HCT116 (cell line): ENCODE measurements at regions not wholly inside any gene's neighbourhood (a gene's known extent, or its start where the extent isn't known, plus 50 kb on each side); places are given as distances from the start of the nearest gene placed in this dataset.

Experiments used
- ATAC-seq: fragments of 200-7000 bp; cut with Tn5 transposase; 2 replicates; pipeline ENCODE4 v1.9.1; 2020; ENCODE audit warnings: mild to moderate bottlenecking, moderate library complexity
- BruUV-seq: library from RNA; stranded (reverse); fragments of 400-500 nt; replicated peaks from 2 replicates; lab custom pipeline; 2021; lab: Mats Ljungman, UMichigan
- CTCF ChIA-PET: fragments of 300-600 bp; sonication (Branson Sonifier 250); formaldehyde crosslinking; loops from one replicate; lab custom pipeline; 2021; ENCODE audit warnings: antibody characterized with exemption; lab: Charles Lee
- POLR2A ChIA-PET: fragments of 300-600, 350-600 bp; sonication (Branson Sonifier 250); formaldehyde crosslinking; loops from one replicate; lab custom pipeline; 2021; ENCODE audit warnings: antibody characterized with exemption; lab: Charles Lee
- RAD21 ChIA-PET, 2 experiments: fragments of 300-600 bp; sonication (Branson Sonifier 250); formaldehyde crosslinking; loops; one replicate each; lab custom pipeline; 2023; ENCODE audit warnings: low total read pairs in 2 of 2; ENCODE audit not compliant: uncharacterized antibody in 2 of 2, unreplicated experiment in 2 of 2, low non-redundant PET in 1 of 2; lab: Charles Lee
- DNase-seq: peaks from one replicate; pipeline ENCODE4 v3.0.0-alpha.2; 2010; ENCODE audit warnings: low read depth, low spot score
- H2AFZ ChIP-seq: fragments of 200-600 bp; shearing (Covaris generic), sonication (generic); 2 replicates; pipeline ENCODE4 v1.6.1; 2017; ENCODE audit warnings: low read depth, mixed run types, mixed read lengths, antibody characterized with exemption, low read length; ENCODE audit not compliant: poor library complexity, severe bottlenecking
- H3K27ac ChIP-seq: 2 replicates; pipeline ENCODE4 v1.5.1; 2012; ENCODE audit warnings: low read depth, low read length
- H3K27me3 ChIP-seq: fragments of 200-600 bp; sonication (generic); 2 replicates; pipeline ENCODE4 v1.6.1; 2016; ENCODE audit warnings: mixed run types, low read length, mixed read lengths; ENCODE audit not compliant: insufficient read depth
- H3K36me3 ChIP-seq, 2 experiments: fragments of 200-500 bp in 1 of 2; fragments of 200-600 bp in 1 of 2; sonication (Bioruptor generic) in 1 of 2; sonication (generic) in 1 of 2; 2 replicates each; pipeline versions ENCODE4 v1.5.1 to v1.6.1; 2014 to 2016; ENCODE audit warnings: low read length in 2 of 2, inconsistent platforms in 1 of 2, mixed read lengths in 1 of 2, mixed run types in 1 of 2; ENCODE audit not compliant: insufficient read depth in 2 of 2, control insufficient read depth in 1 of 2
- H3K4me1 ChIP-seq, 2 experiments: fragments of 200-600 bp in 1 of 2; sonication (generic) in 1 of 2; 2 replicates each; pipeline versions ENCODE4 v1.5.1 to v1.6.1; 2012 to 2017; ENCODE audit warnings: low read length in 2 of 2, inconsistent platforms in 1 of 2, mild to moderate bottlenecking in 1 of 2, mixed read lengths in 1 of 2, mixed run types in 1 of 2, moderate library complexity in 1 of 2; ENCODE audit not compliant: insufficient read depth in 2 of 2, control insufficient read depth in 1 of 2
- H3K4me2 ChIP-seq: fragments of 200-600 bp; sonication (generic); 2 replicates; pipeline ENCODE4 v1.6.1; 2017; ENCODE audit warnings: mixed run types, low read length, mixed read lengths
- H3K4me3 ChIP-seq, 2 experiments: fragments of 200-600 bp in 1 of 2; sonication (generic) in 1 of 2; replicated peaks in 1 of 2; 2 replicates each; pipeline ENCODE4 v1.5.1; 2011 to 2016; ENCODE audit warnings: low read length in 2 of 2, control low read depth in 1 of 2, low read depth in 1 of 2, mild to moderate bottlenecking in 1 of 2, mixed read lengths in 1 of 2, mixed run types in 1 of 2
- H3K79me2 ChIP-seq: fragments of 200-600 bp; sonication (generic); 2 replicates; pipeline ENCODE4 v1.6.1; 2017; ENCODE audit warnings: mild to moderate bottlenecking, mixed run types, low read length, moderate library complexity, mixed read lengths; ENCODE audit not compliant: insufficient read depth
- H3K9ac ChIP-seq: fragments of 200-600 bp; sonication (generic); 2 replicates; pipeline ENCODE4 v1.6.1; 2016; ENCODE audit warnings: low read length, mixed read lengths
- H3K9me2 ChIP-seq: fragments of 200-600 bp; sonication (generic), shearing (Covaris generic); 2 replicates; pipeline ENCODE4 v1.6.1; 2017; ENCODE audit warnings: mixed run types, mild to moderate bottlenecking, moderate library complexity; ENCODE audit not compliant: insufficient read depth
- H3K9me3 ChIP-seq, 2 experiments: fragments of 200-500 bp in 1 of 2; fragments of 200-600 bp in 1 of 2; sonication (Bioruptor generic) in 1 of 2; sonication (generic) in 1 of 2; 2 replicates each; pipeline ENCODE4 v1.6.1; 2014 to 2017; ENCODE audit warnings: low read length in 2 of 2, mixed read lengths in 2 of 2, inconsistent platforms in 1 of 2, low read depth in 1 of 2, mild to moderate bottlenecking in 1 of 2, mixed run types in 1 of 2, moderate library complexity in 1 of 2; ENCODE audit not compliant: control insufficient read depth in 1 of 2, insufficient read depth in 1 of 2
- H4K20me1 ChIP-seq: fragments of 200-600 bp; sonication (generic), shearing (Covaris generic); 2 replicates; pipeline ENCODE4 v1.6.1; 2017; ENCODE audit warnings: mixed run types, mild to moderate bottlenecking, moderate library complexity; ENCODE audit not compliant: insufficient read depth
- ATF3 ChIP-seq: IDR thresholded peaks from 2 replicates; pipeline ENCODE4 v1.6.1; 2012
- CBX3 ChIP-seq: IDR thresholded peaks from 2 replicates; pipeline ENCODE4 v1.6.1; 2012; ENCODE audit warnings: low read depth
- CEBPB ChIP-seq: IDR thresholded peaks from 2 replicates; pipeline ENCODE4 v1.6.1; 2012; ENCODE audit warnings: low read depth
- ELF1 ChIP-seq: IDR thresholded peaks from 2 replicates; pipeline ENCODE4 v1.6.1; 2012; ENCODE audit warnings: low read depth, borderline replicate concordance
- EZH2 ChIP-seq: fragments of 200-600 bp; sonication (generic); IDR thresholded peaks from 2 replicates; pipeline ENCODE4 v1.6.1; 2017; ENCODE audit warnings: antibody characterized with exemption, mixed run types
- FOSL1 ChIP-seq: IDR thresholded peaks from 2 replicates; pipeline ENCODE4 v1.6.1; 2012; ENCODE audit warnings: low read depth
- JUND ChIP-seq: IDR thresholded peaks from 2 replicates; pipeline ENCODE4 v1.6.1; 2012
- MAX ChIP-seq: IDR thresholded peaks from 2 replicates; pipeline ENCODE4 v1.6.1; 2012
- POLR2AphosphoS5 ChIP-seq: IDR thresholded peaks from 2 replicates; pipeline ENCODE4 v1.6.1; 2011; ENCODE audit warnings: mild to moderate bottlenecking, low read depth, low read length, moderate library complexity
- RAD21 ChIP-seq: IDR thresholded peaks from 2 replicates; pipeline ENCODE4 v1.6.1; 2012; ENCODE audit warnings: low read depth, mild to moderate bottlenecking
- SIN3A ChIP-seq: IDR thresholded peaks from 2 replicates; pipeline ENCODE4 v1.6.1; 2012; ENCODE audit warnings: low read depth
- SRF ChIP-seq: IDR thresholded peaks from 2 replicates; pipeline ENCODE4 v1.6.1; 2012; ENCODE audit warnings: low read depth
- YY1 ChIP-seq: IDR thresholded peaks from 2 replicates; pipeline ENCODE4 v1.6.1; 2011; ENCODE audit warnings: low read length, low read depth, moderate library complexity, mild to moderate bottlenecking; ENCODE audit not compliant: insufficient replicate concordance; ENCODE audit errors: extremely low read depth
- ZNF274 ChIP-seq: fragments of 200-500 bp; sonication (Bioruptor generic); IDR thresholded peaks from 2 replicates; pipeline ENCODE4 v1.6.1; 2014; ENCODE audit warnings: mild to moderate bottlenecking, low read depth, low read length, inconsistent platforms
- intact Hi-C: fragments of 100-400 bp; cut with micrococcal nuclease; formaldehyde crosslinking; loops from 2 replicates; pipeline ENCODE4 v1.10.0; 2022

GRCh38 chr1:2953688-2954285 is 67.5 kb upstream of the ACTRT2 start:
- no TSS peak for BruUV-seq
- intact Hi-C loops = no loop called here
- Histone ChIP-seq H3K27ac (no peak overlapping the region), H3K9me2 (no peaks in the 10 kb centered on the region), H2AFZ (no peak overlapping the region), H3K9me3 (peaks cover 4 to 15% of the 10 kb centered on the region in 2 experiments; a peak in 2 of 4 replicates), H3K4me3 (no peak overlapping the region), H3K27me3 (peaks cover 13% of the 10 kb centered on the region; the same call in 1 of the 2 replicates), H3K79me2 (no peaks in the 10 kb centered on the region), H4K20me1 (no peaks in the 10 kb centered on the region), H3K9ac (no peak overlapping the region), H3K36me3 (no peaks in the 10 kb centered on the region), H3K4me2 (no peak overlapping the region), H3K4me1 (no peaks in the 10 kb centered on the region)
- ChIA-PET CTCF (no interaction called here), POLR2A (no interaction called here), RAD21 (no interaction called here)
- TF ChIP-seq EZH2 = no peak
- no peak for TF ChIP-seq SRF
- TF ChIP-seq JUND = no peak
- TF ChIP-seq SIN3A = no peak
- TF ChIP-seq MAX = no peak
- no peak for TF ChIP-seq ATF3
- no peak for TF ChIP-seq ELF1
- TF ChIP-seq YY1 = no peak
- no peak for TF ChIP-seq POLR2AphosphoS5
- TF ChIP-seq FOSL1 = no peak
- TF ChIP-seq CBX3 = no peak
- no peak for ATAC-seq
- no peak for DNase-seq

GRCh38 chr1:2955652-2956051 is 65.6 kb upstream of the ACTRT2 start:
- ChIA-PET RAD21 (no interaction called here), POLR2A (no interaction called here), CTCF (no interaction called here)
- intact Hi-C loops = no loop called here
- no peak overlapping the region for H3K9ac ChIP-seq
- no peak overlapping the region for H2AFZ ChIP-seq
- no peaks in the 10 kb centered on the region for H3K79me2 ChIP-seq
- H3K9me2 ChIP-seq = no peaks in the 10 kb centered on the region
- peaks cover 9 to 15% of the 10 kb centered on the region in 2 experiments; a peak in 2 of 4 replicates for H3K9me3 ChIP-seq
- no peak overlapping the region for H3K4me3 ChIP-seq
- ATAC-seq (no peak), DNase-seq (no peak)
- no peak overlapping the region for H3K27ac ChIP-seq
- H3K27me3 ChIP-seq = peaks cover 10% of the 10 kb centered on the region; the same call in 1 of the 2 replicates
- H3K4me1 ChIP-seq = no peaks in the 10 kb centered on the region
- no peaks in the 10 kb centered on the region for H4K20me1 ChIP-seq
- no peaks in the 10 kb centered on the region for H3K36me3 ChIP-seq
- no TSS peak for BruUV-seq
- no peak for TF ChIP-seq CBX3
- no peak for TF ChIP-seq SRF
- TF ChIP-seq CEBPB = no peak
- TF ChIP-seq SIN3A = no peak
- no peak for TF ChIP-seq ATF3
- no peak for TF ChIP-seq ZNF274
- TF ChIP-seq RAD21 = no peak
- TF ChIP-seq MAX = no peak
- no peak overlapping the region for H3K4me2 ChIP-seq
